ENCODE measurements at regions not wholly inside any gene's neighbourhood (a gene's known extent, or its start where the extent isn't known, plus 50 kb on each side); places are given as distances from the start of the nearest gene placed in this dataset.
A peak's percentile ranks its signal among the peaks of the same experiment; 100 is the strongest.

- Histone ChIP-seq H3K4me3 (ENCODE audit: low read depth, low read length, poor library complexity, severe bottlenecking) (peak overlapping the region; percentile 27), H3K9me2 (ENCODE audit: insufficient read depth, low read length) (no peaks in the 10 kb centered on the region), H3K4me1 (ENCODE audit: insufficient read depth, low read length, poor library complexity, severe bottlenecking) (no peaks in the 10 kb centered on the region), H3K27ac (ENCODE audit: low read depth, low read length, poor library complexity, severe bottlenecking) (no peak overlapping the region), H3K9me3 (ENCODE audit: low read length) (no peaks in the 10 kb centered on the region), H3K79me2 (ENCODE audit: insufficient read depth, low read depth, low read length) (no peaks in the 10 kb centered on the region), H3K4me2 (ENCODE audit: low read length) (no peak overlapping the region; the same call in 1 of the 2 replicates), H4K20me1 (ENCODE audit: insufficient read depth, low read length) (no peaks in the 10 kb centered on the region), H3K36me3 (ENCODE audit: insufficient read depth, low read length) (no peaks in the 10 kb centered on the region), H2AFZ (ENCODE audit: low read length) (no peak overlapping the region)
- no peak for TF ChIP-seq EZH2phosphoT487 (IDR thresholded peaks at IDR 0.05; ENCODE audit: borderline replicate concordance, low read depth, low read length)
- TF ChIP-seq CTCF (conservative IDR thresholded peaks at IDR 0.05; ENCODE audit: low read length) = no peak
- POLR2A ChIA-PET = no interaction called here
- no TSS peak for BruUV-seq (replicated peaks)
- CTCF ChIA-PET (ENCODE audit: unreplicated experiment) = no interaction called here
- no peak for DNase-seq (ENCODE audit: low spot score)
- intact Hi-C loops (cut with micrococcal nuclease; ENCODE audit: unreplicated experiment) = no loop called here
Measured at GRCh38 chr6:120005292-120005976, 655.9 kb upstream of the MAN1A1 start.

- no peak for TF ChIP-seq EZH2phosphoT487 (IDR thresholded peaks at IDR 0.05; ENCODE audit: borderline replicate concordance, low read depth, low read length)
- TF ChIP-seq CTCF (conservative IDR thresholded peaks at IDR 0.05; ENCODE audit: low read length) = peak; percentile 57
- no peaks in the 10 kb centered on the region for H3K36me3 ChIP-seq (ENCODE audit: insufficient read depth, low read length)
- no peak overlapping the region; the same call in 1 of the 2 replicates for H2AFZ ChIP-seq (ENCODE audit: low read length)
- DNase-seq (ENCODE audit: low spot score) = peak; percentile 42
- intact Hi-C loops (cut with micrococcal nuclease; ENCODE audit: unreplicated experiment) = no loop called here
- H3K4me3 ChIP-seq (ENCODE audit: low read depth, low read length, poor library complexity, severe bottlenecking) = no peak overlapping the region
- POLR2A ChIA-PET = interaction anchor here (0.5 to 0.8 kb wide), 4 partner anchors 17 to 1251 kb away, joined by 3 to 4 read pairs (median 4); no protein-coding TSS in a partner anchor
- H3K4me1 ChIP-seq (ENCODE audit: insufficient read depth, low read length, poor library complexity, severe bottlenecking) = no peaks in the 10 kb centered on the region
- H3K9me3 ChIP-seq (ENCODE audit: low read length) = no peaks in the 10 kb centered on the region
- CTCF ChIA-PET (ENCODE audit: unreplicated experiment) = no interaction called here
- no TSS peak for BruUV-seq (replicated peaks)
- no peaks in the 10 kb centered on the region for H4K20me1 ChIP-seq (ENCODE audit: insufficient read depth, low read length)
- no peak overlapping the region for H3K27ac ChIP-seq (ENCODE audit: low read depth, low read length, poor library complexity, severe bottlenecking)
- H3K4me2 ChIP-seq (ENCODE audit: low read length) = no peak overlapping the region
- no peaks in the 10 kb centered on the region for H3K79me2 ChIP-seq (ENCODE audit: insufficient read depth, low read depth, low read length)
- H3K9me2 ChIP-seq (ENCODE audit: insufficient read depth, low read length) = no peaks in the 10 kb centered on the region
Measured at GRCh38 chr6:119986934-119987549, 637.5 kb upstream of the MAN1A1 start.
